ENCODE measurements at regions not wholly inside any gene's neighbourhood (a gene's known extent, or its start where the extent isn't known, plus 50 kb on each side); places are given as distances from the start of the nearest gene placed in this dataset.
A peak's percentile ranks its signal among the peaks of the same experiment; 100 is the strongest.

DNA sequence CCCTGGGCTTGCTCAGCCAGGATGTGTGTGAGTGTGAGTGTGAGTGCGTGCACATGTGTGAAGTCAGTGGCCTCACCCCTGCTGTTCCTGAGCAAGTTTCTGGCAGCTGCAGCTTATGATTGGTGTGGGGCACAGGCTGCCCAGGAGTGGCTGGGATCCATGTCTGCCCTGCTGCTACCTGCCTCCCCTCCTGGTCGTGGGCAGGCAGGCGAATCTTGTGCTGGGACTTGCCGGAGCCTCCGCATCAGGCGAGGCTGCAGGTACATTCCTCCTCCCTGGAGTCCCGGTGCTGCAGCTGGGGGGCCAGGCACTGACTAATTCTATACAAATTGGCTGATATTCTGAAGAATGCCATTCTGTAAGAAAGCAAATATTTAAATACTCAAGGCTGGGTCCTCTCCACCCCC is 85.6 kb upstream of the WNT4 start:
- TF ChIP-seq, protein P1, sequence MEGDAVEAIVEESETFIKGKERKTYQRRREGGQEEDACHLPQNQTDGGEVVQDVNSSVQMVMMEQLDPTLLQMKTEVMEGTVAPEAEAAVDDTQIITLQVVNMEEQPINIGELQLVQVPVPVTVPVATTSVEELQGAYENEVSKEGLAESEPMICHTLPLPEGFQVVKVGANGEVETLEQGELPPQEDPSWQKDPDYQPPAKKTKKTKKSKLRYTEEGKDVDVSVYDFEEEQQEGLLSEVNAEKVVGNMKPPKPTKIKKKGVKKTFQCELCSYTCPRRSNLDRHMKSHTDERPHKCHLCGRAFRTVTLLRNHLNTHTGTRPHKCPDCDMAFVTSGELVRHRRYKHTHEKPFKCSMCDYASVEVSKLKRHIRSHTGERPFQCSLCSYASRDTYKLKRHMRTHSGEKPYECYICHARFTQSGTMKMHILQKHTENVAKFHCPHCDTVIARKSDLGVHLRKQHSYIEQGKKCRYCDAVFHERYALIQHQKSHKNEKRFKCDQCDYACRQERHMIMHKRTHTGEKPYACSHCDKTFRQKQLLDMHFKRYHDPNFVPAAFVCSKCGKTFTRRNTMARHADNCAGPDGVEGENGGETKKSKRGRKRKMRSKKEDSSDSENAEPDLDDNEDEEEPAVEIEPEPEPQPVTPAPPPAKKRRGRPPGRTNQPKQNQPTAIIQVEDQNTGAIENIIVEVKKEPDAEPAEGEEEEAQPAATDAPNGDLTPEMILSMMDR (IDR thresholded peaks at IDR 0.05; ENCODE audit: low read depth, low read length, missing control alignments), result no peak
- no peak overlapping the region for H3K4me3 ChIP-seq (ENCODE audit: low read depth, low read length)
- DNase-seq (ENCODE audit: low read depth), result no peak

- H3K4me3 ChIP-seq (ENCODE audit: low read depth, low read length), result no peak overlapping the region
- TF ChIP-seq, protein P1 (IDR thresholded peaks at IDR 0.05; ENCODE audit: low read depth, low read length, missing control alignments), result no peak
- no peak for DNase-seq (ENCODE audit: low read depth)
These were observed 86.5 kb upstream of the WNT4 start for GRCh38 chr1:22229379-22229778.

DNA sequence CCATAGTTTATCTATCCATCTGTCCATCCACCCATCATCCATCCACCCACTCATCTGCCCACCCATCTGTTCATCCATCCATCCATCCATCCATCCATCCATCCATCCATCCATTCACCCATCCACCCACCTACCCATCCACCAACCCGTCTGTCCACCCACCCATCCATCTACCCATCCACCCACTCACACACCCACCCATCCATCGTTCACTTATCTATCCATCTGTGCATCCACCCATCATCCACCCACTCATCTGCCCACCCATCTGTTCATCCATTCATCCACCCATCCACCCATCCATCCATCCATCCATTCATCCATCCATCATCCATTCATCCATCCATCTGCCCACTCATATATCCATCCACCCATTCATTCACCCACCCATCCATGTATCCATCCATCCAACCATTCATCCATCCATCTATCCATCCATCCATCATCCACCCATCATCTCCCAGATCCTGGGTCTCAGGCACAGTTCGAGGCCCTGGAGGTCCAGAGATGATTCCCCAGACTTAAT is 88.2 kb upstream of the WNT4 start:
- no peak overlapping the region for H3K4me3 ChIP-seq (ENCODE audit: low read depth, low read length)
- TF ChIP-seq, protein P1 (IDR thresholded peaks at IDR 0.05; ENCODE audit: low read depth, low read length, missing control alignments), result no peak
- no peak for DNase-seq (ENCODE audit: low read depth)

GRCh38 chr1:22231995-22232690 is 89.2 kb upstream of the WNT4 start:
- TF ChIP-seq, protein P1 (IDR thresholded peaks at IDR 0.05; ENCODE audit: low read depth, low read length, missing control alignments), result peak; percentile 34
- DNase-seq (ENCODE audit: low read depth), result no peak
- H3K4me3 ChIP-seq (ENCODE audit: low read depth, low read length), result no peak overlapping the region

DNA sequence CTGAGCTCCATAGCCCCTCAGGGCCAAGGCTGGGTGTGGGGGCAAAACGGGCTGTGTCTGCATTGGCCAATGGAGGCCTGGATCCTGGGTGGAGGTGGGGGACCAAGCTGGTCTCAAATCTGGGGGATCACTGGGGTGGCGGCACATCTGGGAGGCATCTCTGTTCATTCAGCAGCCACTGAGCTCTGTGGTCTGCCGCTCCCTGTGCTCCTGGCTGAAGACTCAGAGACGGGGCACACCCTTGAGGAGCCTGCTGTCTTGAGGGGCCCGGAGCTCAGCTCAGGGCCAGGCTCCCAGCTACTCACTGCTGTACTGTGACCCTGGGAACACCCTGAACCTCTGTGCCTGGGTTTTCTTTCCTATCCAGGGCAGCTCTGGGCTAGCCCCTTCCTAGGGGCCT is 90.3 kb upstream of the WNT4 start:
- H3K4me3 ChIP-seq (ENCODE audit: low read depth, low read length), result no peak overlapping the region
- no peak for DNase-seq (ENCODE audit: low read depth)
- TF ChIP-seq, protein P1 (IDR thresholded peaks at IDR 0.05; ENCODE audit: low read depth, low read length, missing control alignments), result no peak

DNA sequence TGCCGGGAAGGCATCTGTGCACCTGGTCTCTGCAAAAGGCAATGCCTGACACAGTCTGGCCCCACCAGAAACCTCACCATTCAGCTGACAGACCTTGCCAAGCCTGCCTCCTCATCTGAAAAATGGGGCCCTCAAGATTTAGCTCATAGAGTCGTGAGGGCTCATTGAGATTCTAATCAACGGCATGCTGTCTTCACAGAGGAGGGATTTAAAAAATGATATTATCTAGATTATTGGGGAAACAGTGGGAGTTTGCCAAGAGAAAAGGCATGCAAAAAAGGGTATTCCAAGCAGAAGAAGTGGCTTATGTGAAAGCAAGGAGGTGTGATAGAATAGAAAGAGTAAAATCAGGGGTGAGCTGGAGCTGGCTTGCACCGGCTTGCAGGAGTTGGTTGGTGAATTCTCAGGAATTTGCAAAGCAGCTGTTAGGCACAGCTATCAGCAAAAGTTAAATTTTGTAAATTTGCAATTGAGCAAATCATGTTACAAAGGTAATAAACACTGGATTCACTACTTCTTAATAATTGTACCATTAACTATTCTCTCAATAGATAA is 91.7 kb upstream of the WNT4 start:
- DNase-seq (ENCODE audit: low read depth), result no peak
- TF ChIP-seq, protein P1 (IDR thresholded peaks at IDR 0.05; ENCODE audit: low read depth, low read length, missing control alignments), result no peak
- H3K4me3 ChIP-seq (ENCODE audit: low read depth, low read length), result no peak overlapping the region

DNA sequence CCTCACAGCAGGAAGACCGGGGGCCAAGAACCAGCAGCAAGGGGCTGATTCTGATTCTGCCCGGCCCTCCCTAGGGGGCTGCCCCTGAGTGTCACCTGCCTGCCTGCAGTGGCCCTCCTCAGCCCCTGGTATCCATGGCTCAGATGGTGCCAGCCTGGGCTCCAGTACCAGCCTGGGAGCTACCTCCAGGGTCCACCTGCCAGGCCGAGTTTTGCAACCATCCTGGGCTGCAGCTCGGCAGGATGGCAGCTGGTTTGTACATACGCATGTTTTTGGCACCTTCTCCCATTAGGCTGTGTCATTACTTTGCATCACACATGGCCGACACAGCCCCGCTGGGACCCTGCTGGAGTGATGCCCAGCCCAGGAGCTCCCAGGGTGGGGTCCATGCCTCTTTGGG is 93.3 kb upstream of the WNT4 start:
- TF ChIP-seq, protein P1 (IDR thresholded peaks at IDR 0.05; ENCODE audit: low read depth, low read length, missing control alignments), result no peak
- no peak for DNase-seq (ENCODE audit: low read depth)
- H3K4me3 ChIP-seq (ENCODE audit: low read depth, low read length), result no peak overlapping the region
